ENCODE measurements at regions not wholly inside any gene's neighbourhood (a gene's known extent, or its start where the extent isn't known, plus 50 kb on each side); places are given as distances from the start of the nearest gene placed in this dataset. TPM values are rescaled to one million over a fixed set of nuclear protein-coding genes. Genes with fewer than 3 reads are reported as not detected.
A peak's percentile ranks its signal among the peaks of the same experiment; 100 is the strongest.

GRCh38 chr9:88936132-88936531, 55.1 kb upstream of the S1PR3 start:
- H3K27ac ChIP-seq = no peak overlapping the region
- DNase-seq = no peak

GRCh38 chr9:88936668-88937067, 54.6 kb upstream of the S1PR3 start:
- Histone ChIP-seq H3K9me3 (no peaks in the 10 kb centered on the region), H3K27me3 (no peaks in the 10 kb centered on the region), H3K27ac (no peak overlapping the region), H3K36me3 (no peaks in the 10 kb centered on the region), H3K4me3 (no peak overlapping the region), H3K4me1 (ENCODE audit: insufficient read depth) (no peaks in the 10 kb centered on the region)
- intact Hi-C loops (cut with DNase I) = no loop called here
- TF ChIP-seq EP300 (IDR thresholded peaks at IDR 0.05) (no peak), POLR2A (IDR thresholded peaks at IDR 0.05) (no peak)
- WGBS, 3 donors = 24 to 38% (median 31%) methylated on average over 5 of the region's 5 CpGs
- peak in 1 of 5 donors; percentile 47 for DNase-seq

More at GRCh38 chr9:88936132-88936531, 55.1 kb upstream of the S1PR3 start:
- Histone ChIP-seq H3K27me3 (no peaks in the 10 kb centered on the region), H3K36me3 (no peaks in the 10 kb centered on the region), H3K4me1 (ENCODE audit: insufficient read depth) (no peaks in the 10 kb centered on the region), H3K4me3 (no peak overlapping the region), H3K9me3 (no peaks in the 10 kb centered on the region)
- intact Hi-C loops (cut with DNase I) = no loop called here
- TF ChIP-seq EP300 (IDR thresholded peaks at IDR 0.05) (no peak), CTCF (IDR thresholded peaks at IDR 0.05) (no peak), POLR2A (IDR thresholded peaks at IDR 0.05) (no peak)
- 60 to 71% (median 69%) methylated on average over 2 of the region's 2 CpGs for WGBS, 3 donors

GRCh38 chr9:88937248-88937647, 54.0 kb upstream of the S1PR3 start:
- WGBS, 3 donors = 54 to 79% (median 61%) methylated on average over 3 of the region's 3 CpGs
- TF ChIP-seq CTCF (IDR thresholded peaks at IDR 0.05) (no peak), POLR2A (IDR thresholded peaks at IDR 0.05) (no peak), EP300 (IDR thresholded peaks at IDR 0.05) (no peak)
- intact Hi-C loops (cut with DNase I) = no loop called here
- no peaks in the 10 kb centered on the region for H3K36me3 ChIP-seq
- H3K27ac ChIP-seq = no peak overlapping the region
- no peaks in the 10 kb centered on the region for H3K9me3 ChIP-seq
- H3K4me1 ChIP-seq (ENCODE audit: insufficient read depth) = no peaks in the 10 kb centered on the region
- DNase-seq = no peak
- H3K27me3 ChIP-seq = no peaks in the 10 kb centered on the region
- no peak overlapping the region for H3K4me3 ChIP-seq

GRCh38 chr9:88938189-88938588, 53.1 kb upstream of the S1PR3 start:
- Histone ChIP-seq H3K27ac (no peak overlapping the region), H3K27me3 (no peaks in the 10 kb centered on the region), H3K36me3 (no peaks in the 10 kb centered on the region), H3K4me3 (no peak overlapping the region), H3K4me1 (ENCODE audit: insufficient read depth) (no peaks in the 10 kb centered on the region), H3K9me3 (no peaks in the 10 kb centered on the region)
- 81 to 85% (median 85%) methylated on average over 4 of the region's 4 CpGs for WGBS, 3 donors
- no peak for DNase-seq
- intact Hi-C loops (cut with DNase I) = no loop called here
- TF ChIP-seq POLR2A (IDR thresholded peaks at IDR 0.05) (no peak), EP300 (IDR thresholded peaks at IDR 0.05) (no peak), CTCF (IDR thresholded peaks at IDR 0.05) (no peak)

Small RNA genes lying in the stretch of these regions (microRNA-seq; reads per million reads assigned to microRNA genes)
- gene MIR4289 = 0 reads per million in 3 donors

Small RNA genes lying in the stretch of these regions (small RNA-seq; reads per million reads assigned to genes)
- gene MIR4289 = not detected

All from ovary (tissue), 7 donors.